Pulmonary artery endothelial cell (primary cell): ENCODE measurements at regions not wholly inside any gene's neighbourhood (a gene's known extent, or its start where the extent isn't known, plus 50 kb on each side); places are given as distances from the start of the nearest gene placed in this dataset.
"Not testable (repeated sequence)": the region's sequence is repeated elsewhere in the genome, so short reads cannot be mapped to it uniquely, and the experiment has no call there.

Experiments
- DNase-seq: peaks from one replicate; pipeline ENCODE4 v3.0.0-alpha.2; 2011; ENCODE audit warnings: low read depth, low spot score

GRCh38 chr12:128018067-128018466 is 248.9 kb upstream of the TMEM132C start:
- no peak for DNase-seq

- DNase-seq, result no peak
These were observed 246.9 kb upstream of the TMEM132C start for GRCh38 chr12:128019996-128020544.

DNA sequence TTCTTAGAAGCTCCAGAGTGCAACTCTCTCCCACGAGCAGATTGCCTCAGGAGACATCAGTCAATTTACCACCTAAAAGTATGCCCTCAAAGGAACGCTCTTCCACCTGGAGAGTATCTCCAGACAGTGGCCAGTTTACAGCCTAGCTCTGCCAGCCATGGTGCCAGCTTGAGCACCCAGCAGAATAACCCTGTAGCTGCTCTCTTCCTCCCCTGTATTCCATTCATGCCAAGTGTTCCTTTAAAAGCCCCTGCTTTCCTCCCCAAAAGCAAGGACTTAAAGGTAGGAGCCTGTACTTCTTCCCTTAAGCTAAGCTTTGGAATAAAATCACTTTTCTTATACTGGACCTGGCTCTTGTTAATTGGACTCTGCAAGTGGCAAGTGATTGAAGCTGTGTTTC is 245.4 kb upstream of the TMEM132C start:
- DNase-seq, result no peak

DNA sequence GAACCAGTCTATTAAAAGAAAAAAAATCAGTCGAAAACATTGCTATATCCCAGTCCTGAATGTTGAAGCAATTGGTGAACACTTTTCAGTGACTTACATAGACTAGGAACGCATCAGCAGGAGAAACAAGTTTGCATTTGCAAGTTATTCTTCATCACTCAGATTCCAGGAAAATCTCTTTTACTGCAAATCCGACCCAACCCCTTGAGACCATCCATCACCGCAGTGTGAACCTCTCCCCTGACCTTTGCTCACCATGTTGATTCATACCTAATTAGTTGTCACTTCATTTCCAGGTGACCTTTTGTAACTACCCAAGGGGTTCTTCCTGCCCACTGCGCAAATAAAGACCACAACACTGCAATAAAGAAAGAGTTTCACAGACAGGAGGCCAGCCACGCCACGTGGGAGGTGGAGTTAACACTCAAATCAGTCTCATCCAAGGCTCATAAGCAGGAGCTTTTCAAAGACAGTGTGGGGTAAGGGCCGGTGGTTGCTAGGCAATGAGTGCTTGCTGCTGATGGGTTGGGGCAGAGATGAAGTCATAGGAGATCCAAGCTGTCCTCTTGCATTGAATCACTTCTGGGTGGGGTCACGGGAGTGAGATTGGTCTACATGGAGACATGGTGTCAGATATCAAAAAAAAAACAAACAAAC is 241.3 kb upstream of the TMEM132C start:
- DNase-seq, result no peak

DNA sequence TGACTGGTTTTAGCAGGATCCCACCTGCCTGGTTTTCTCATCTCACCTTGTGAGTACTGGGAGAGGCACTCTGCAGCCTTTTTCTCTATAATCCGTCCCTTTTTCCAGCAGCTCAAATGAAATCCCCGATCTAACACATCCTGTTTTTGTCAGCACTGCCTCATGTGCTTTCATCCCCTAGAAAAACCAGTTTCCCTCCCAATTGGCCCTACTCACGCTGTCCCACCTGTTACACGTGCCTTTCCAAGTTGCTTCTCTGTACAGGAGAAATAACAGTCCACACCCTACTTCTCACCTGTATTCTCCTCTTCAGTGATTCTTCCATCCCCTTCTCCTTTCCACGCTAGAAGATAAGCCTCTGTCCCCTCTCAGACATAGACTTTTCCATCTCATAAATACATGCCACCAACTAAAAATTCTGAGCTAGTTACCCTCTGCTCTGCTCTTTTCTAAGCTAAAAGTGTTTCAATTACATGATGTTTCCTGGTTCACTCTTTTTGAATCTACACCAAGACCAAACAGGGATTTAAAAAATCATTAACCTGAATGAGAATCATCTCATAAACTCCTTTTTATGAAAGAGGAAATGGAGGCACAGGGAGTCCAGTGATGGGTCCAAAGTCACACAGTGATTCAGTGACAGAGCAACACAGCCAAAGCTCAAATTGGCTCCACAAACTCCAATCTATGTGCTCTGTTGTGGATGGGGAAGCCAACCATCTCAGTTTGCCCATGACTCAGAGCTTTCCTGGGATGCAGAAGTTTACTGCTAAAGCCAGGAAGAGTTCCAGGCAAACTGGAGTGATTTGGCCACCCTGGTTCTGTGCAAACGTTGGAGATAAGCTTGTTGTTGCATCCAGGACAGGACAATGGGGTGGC is 240.0 kb upstream of the TMEM132C start:
- no peak for DNase-seq

- DNase-seq, result no peak
These were observed 233.5 kb upstream of the TMEM132C start for GRCh38 chr12:128033473-128033872.

GRCh38 chr12:128040971-128041370 is 226.0 kb upstream of the TMEM132C start:
- no peak for DNase-seq

DNA sequence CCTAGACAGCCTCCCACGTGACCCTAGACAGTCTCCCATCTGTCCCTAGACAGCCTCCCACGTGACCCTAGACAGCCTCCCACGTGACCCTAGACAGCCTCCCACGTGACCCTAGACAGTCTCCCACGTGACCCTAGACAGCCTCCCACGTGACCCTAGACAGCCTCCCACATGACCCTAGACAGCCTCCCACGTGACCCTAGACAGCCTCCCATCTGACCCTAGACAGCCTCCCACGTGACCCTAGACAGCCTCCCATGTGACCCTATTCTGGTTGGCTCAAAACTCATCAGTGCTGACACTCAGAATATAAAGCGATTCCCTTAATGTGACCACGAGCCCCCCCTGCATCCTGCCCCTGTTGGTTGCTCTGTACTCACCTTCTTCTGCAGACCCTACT is 224.7 kb upstream of the TMEM132C start:
- DNase-seq, result not testable (repeated sequence)

GRCh38 chr12:128042825-128043224 is 224.1 kb upstream of the TMEM132C start:
- DNase-seq, result no peak

- no peak for DNase-seq
These were observed 223.7 kb upstream of the TMEM132C start for GRCh38 chr12:128043317-128043716.

GRCh38 chr12:128047266-128048060 is 219.5 kb upstream of the TMEM132C start:
- DNase-seq, result no peak

DNA sequence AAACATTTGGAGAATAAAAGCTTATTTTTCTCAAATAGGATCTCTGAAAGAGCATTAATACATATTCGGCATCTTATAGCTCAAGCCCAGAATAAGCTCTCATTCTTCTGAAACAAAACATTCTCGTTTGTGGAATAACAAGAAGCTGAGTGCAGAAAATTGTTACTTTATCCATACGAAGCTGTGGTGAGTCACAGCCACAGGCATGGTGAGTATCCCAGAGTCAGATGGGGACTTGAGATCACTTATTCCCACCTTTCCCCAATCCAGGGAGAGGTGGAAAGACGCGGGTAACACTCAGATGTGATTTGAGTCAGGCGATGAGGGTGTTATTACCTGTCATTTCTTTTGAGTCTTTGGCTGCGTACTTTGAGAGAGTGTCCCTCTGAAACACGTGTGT is 214.6 kb upstream of the TMEM132C start:
- DNase-seq, result no peak

GRCh38 chr12:128052777-128053176 is 214.2 kb upstream of the TMEM132C start:
- no peak for DNase-seq

DNA sequence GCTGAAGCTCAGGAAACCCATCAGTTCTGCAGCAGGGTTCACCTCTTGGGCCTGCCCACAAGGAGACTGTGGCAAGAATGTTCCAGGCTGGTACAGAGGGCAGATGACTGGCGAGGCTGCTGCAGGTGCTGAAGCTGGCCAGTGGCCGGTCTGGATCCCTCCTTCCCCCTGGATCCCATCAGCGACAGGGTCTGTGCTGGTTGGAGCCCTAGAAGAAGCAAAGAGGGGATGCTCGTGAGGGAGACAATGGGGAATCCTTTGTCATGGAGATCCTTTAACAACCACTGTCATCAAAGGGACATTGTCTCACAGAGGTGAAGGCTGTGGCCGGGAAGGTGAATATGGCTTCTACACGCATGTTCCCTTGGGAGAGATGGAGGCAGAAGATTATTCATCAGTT is 211.4 kb upstream of the TMEM132C start:
- DNase-seq, result no peak

GRCh38 chr12:128056136-128056801 is 210.7 kb upstream of the TMEM132C start:
- no peak for DNase-seq

- DNase-seq, result no peak
These were observed 209.4 kb upstream of the TMEM132C start for GRCh38 chr12:128057586-128057985.

- no peak for DNase-seq
These were observed 207.2 kb upstream of the TMEM132C start for GRCh38 chr12:128059621-128060370.

GRCh38 chr12:128068211-128068610 is 198.8 kb upstream of the TMEM132C start:
- no peak for DNase-seq

GRCh38 chr12:128069359-128069997 is 197.5 kb upstream of the TMEM132C start:
- DNase-seq, result peak; percentile 4

DNA sequence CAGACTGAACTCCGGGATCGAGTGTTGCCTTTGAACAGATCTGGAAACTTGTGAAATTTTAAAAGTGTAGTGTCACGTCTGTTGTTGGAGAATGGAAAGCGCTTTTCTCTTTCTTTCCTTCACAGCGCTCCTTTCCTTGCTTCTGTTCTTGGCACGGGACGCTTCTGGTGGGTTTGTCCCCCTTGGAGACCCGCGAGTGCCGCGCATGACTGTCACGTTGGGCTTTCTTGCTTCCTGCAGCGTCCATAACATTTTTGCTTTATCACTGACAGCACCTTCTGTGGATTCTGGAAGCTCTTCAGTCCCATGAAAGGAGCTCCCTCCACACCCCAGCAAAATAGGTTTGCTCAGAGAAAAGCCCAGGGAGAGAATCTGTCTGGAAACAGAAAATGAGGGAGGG is 193.0 kb upstream of the TMEM132C start:
- no peak for DNase-seq
